T-helper 1 cell (primary cell): ENCODE measurements at regions not wholly inside any gene's neighbourhood (a gene's known extent, or its start where the extent isn't known, plus 50 kb on each side); places are given as distances from the start of the nearest gene placed in this dataset.

Experiments
- DNase-seq, 5 donors: peaks; one replicate each; pipeline ENCODE4 v3.0.0-alpha.2; 2012 to 2020

GRCh38 chr6:210778-211374 lies 81.4 kb upstream of the DUSP22 start:
- no peak for DNase-seq

- no peak for DNase-seq
Measured at GRCh38 chr6:211871-212497, 80.3 kb upstream of the DUSP22 start.

GRCh38 chr6:213284-213683 lies 79.0 kb upstream of the DUSP22 start:
- no peak for DNase-seq

- no peak for DNase-seq
Measured at GRCh38 chr6:214428-214827, 77.9 kb upstream of the DUSP22 start.

DNA sequence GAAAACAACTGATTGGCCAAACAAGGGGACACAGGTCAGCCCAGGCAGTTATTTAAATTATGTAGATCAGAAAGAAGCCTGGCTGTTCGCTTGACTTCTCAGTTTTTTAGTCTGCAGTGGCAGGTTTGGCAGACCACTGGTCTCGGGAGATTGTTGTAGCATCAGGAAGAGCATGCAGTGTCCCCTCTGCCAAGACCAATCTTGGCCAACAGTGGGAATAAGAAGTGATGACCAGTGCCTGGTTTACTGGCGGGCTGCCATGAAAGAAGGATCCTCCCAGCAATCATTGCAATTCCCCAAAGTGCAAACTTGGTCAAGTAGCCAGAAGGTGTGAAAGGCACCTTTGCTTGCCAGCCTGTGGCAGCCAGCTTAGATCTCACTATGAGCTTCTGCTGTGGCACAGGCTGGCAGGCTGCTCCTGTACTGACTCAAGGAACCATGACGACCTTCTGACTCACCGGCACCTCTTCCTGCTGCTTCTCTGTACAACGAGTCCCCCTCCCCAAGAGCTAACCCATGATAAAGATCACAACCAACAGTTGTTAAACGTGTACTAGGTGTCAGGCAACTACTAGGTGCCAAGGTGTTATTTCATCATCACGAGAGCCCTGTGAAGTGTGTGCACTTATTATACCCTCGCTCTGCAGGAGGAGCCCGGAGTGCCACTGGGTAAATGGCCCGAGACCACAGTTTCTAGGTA lies 76.8 kb upstream of the DUSP22 start:
- DNase-seq: peak in 1 of 5 donors; percentile 94

DNA sequence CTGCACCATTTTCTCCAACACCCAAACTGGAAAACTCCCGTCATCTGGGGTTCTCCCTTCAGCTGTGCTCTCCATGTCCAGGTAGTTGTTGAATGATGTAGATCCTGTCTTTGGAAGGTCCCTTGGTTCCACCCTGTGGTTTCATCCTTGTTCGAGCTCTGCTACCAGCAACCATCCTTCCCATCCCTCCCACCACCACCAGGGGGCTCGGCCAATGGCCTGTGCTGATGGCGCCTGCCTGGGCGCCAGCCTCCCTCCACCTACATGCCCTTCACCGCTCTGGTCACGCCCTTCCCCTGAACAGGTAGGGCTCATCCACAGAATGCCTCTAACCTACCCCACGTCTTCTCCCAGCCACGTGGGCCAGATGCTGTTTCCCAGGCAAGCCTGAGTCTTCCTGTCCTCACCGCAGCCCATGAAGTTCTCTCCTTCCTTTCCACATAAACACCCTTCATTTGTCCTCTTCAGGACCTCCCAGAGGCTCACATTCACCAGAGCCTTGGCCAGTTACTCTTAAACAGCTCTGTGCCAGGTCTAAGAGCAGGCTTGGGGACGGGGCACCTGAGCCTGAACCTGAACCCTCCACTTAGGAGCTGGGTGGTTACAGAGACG lies 75.1 kb upstream of the DUSP22 start:
- no peak for DNase-seq

DNA sequence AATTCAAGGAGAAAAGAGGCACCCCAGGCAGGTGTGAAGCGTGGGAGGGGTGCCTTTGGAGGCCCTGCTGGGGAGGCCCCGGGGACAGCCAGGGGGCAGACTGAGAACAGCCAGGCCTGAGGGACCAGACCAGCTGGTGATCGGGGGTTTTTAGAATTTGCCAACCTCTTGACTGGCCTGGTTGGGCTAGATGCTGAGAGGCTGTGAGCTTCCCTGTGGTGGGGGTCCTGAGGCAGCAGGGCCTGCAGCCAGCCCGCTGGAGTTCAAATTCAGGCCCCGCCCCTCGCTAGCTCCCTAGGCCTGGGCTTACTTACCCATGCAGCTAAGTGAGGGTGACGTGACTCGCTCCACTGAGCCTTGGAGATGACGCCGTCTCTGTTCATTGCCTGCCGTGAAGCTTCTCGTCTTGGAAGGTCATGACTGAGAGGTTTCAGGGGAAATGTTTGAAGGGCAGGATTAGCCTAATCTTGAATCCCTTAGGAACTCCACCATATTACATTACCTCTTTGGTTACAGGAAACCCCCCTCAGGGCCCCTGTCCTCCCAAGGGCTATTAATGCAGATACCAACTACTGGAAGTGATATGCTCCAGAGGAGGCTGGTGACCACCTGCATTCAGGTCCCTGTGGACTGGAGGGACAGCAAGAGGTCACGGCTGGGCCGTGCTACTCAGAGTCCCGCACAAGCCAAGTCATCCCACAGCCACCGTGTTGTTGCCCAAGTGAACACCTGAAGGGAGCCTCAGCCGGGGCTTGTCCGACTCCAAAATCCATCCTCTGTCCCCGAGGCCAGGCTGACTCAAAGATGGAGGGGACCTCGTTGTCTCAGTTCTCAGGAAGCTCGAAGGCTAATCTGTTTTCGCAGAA lies 73.9 kb upstream of the DUSP22 start:
- DNase-seq: no peak

DNA sequence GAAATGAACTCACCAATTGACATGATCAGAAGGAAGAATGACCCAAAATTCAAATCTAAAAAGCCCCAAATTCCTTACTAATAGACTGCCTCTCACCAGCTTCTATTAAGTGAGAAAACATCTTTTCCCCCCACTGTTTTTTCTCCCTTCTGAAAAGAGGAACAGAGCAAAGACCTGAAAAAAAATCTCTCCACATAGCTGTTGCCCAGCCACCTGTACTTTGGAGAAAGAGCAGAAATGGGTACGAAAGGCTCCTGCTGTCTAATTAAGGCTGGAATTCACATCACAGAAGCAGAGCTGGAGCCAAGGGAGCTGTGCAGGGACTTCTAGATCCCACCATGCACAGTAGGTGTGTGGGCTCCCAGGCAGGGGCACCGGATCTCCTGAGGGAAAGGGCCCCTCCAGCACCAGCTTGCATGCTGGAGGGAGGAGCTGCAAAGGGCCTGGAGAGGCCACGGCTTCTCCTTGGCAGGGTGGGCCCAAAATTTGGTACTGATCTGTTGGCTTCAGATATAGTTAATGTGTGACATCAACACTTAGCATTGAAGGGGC lies 73.2 kb upstream of the DUSP22 start:
- DNase-seq: no peak

DNA sequence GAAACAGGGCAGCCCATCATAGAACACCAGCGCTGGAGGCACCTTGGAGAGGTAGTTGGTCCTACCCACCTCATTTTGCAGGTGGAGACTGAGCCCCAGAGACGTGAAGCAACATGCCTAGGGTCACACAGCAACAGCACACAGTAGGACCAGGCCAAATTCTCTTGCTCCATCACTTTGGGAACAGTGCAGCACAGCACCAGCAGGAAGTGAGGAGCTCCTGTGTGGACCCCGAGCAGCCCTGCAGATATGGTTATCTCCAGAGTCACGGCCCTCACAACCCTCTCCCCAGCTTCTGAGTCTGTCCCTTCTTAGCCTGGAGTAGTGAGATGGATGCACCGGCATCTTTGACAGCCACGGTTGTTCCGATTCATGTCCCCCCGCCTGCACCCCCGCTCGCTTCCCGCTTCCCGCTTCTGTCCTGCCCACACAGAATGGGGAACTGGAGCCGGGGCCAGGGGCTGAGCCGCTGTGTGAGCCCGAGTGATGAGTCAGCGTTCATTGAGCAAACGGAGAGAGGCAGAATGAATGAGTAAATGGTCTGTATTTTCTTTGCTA lies 72.6 kb upstream of the DUSP22 start:
- DNase-seq: no peak

DNA sequence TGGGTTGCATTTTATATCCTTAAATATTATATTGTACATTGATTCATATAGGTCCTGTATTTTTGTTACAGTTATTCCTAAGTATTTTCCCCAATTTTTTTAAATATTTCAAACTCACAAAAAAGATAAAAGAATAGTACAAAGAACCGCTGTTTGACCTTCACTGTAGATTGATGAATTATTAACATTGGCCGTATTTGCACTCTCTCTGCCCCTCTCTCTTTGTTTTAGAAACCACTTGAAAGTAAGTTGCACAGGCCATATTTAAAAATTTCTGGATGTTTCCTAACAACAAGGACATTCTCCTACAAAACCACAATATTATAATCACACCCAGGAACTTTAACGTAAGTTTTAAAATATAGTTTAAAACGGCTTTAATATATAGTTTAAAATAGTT lies 72.0 kb upstream of the DUSP22 start:
- DNase-seq: no peak

DNA sequence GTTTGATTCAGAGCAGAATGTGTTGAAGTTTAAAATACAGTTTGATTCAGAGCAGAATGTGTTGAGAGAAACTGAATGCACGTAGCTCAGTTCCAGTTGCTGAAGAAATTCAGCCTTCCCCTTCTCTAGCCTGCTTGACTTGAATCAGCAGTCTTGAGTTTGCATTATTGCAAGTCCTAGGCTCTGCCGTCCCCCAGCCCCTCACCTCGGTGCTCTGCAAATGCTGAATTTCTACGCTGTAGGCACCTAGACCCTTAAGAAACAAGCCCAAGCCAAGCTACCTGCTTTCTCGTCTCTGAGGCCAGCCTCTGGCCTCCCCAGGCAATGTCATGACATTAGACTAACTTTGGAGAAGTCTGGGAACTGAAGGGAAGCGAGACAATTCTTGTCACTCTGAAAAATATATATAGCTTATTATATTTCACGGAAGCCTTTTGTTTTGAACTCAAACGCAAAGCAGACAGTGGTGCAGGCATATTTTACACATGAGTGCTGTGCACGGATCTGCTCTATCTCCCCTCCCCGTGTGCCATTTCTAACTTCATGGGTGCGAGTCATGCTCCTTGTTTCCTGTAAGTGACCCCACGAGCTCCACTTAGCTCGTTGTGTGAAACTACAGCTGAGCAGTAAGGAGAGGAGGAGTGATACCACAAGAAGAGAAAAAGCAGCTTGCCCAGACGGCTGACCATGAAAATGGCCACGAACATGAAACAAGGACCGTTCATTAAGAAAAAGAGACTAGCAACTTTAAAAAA lies 71.4 kb upstream of the DUSP22 start:
- DNase-seq: peak in 1 of 5 donors; percentile 75

- DNase-seq: peak in 1 of 5 donors; percentile 85
Measured at GRCh38 chr6:221531-222349, 70.5 kb upstream of the DUSP22 start.

DNA sequence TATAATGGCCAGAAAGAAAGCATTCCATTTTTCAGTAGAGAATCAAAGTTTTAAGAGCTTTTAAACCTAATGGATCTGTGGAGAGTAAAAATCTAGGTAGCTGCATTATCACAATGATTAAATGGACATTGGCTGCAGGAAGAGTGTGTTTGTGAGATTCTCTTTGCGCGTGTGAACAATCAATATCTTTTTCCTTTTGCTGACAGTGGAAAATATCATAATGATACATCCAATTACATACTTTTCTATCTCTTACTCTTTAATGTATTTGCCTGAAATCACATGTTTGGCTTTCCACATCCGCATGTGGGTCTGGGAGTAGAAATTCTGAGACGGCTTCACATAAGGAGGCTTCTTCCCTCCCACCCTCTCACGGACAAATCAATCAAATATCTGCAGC lies 69.8 kb upstream of the DUSP22 start:
- no peak for DNase-seq

DNA sequence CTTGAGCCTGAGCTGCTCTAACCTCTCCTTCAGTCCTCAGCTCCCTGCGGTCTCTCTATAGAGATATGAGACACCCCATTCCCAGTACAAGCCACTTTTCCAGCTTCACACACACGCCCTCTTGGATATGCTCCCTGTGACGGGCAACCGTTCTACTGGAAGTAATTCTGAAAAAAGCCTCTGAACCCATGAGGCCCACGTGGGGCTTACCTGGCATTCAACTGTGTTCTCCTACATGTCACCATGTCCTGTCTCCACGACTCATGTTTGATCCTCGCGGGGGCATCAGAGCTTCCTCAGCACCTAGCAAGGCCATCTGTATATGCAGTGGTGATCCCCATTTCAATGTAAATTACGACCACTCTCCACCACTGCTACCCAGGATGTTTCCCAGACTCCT lies 69.2 kb upstream of the DUSP22 start:
- DNase-seq: no peak

DNA sequence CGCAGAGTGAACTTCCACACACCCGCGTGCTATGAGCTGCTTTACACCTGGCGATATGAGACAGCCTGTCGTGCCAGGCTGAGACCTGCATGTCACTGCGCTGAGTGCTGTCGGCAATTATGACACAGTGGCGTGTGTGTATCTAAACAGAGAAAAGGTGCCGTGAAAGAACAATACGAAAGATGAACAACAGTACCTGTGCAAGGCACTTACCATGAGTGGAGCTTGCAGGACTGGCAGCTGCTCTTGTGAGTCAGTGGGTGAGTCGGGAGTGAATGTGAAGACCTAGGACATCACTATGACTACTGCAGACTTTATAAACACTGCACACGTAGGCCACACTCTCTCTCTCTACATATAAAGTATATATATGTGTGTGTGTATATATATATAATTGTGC lies 68.5 kb upstream of the DUSP22 start:
- no peak for DNase-seq

DNA sequence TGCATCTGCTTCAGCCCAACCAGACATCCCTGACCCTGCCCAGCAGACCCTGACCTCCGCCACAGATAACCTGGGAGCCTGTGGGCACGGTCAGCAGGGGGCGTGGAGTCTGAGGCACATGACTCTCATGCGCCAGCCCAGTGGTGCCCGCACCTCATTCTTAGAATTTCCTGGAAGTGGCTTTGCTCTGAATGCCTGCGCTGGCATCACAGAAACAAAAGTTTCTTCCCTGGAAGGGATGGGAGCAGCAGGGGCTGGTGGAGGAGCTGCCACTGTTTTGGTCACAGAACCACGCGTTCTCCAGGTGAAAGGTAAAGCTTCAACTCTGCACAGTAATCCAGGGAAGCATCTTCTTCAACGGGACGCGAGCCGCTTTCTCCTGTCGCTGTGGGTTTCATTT lies 67.9 kb upstream of the DUSP22 start:
- DNase-seq: peak in 1 of 5 donors; percentile 54

GRCh38 chr6:225121-225721 lies 67.1 kb upstream of the DUSP22 start:
- peak in 2 of 5 donors; percentile 16 to 91 for DNase-seq

GRCh38 chr6:225907-226306 lies 66.4 kb upstream of the DUSP22 start:
- no peak for DNase-seq

DNA sequence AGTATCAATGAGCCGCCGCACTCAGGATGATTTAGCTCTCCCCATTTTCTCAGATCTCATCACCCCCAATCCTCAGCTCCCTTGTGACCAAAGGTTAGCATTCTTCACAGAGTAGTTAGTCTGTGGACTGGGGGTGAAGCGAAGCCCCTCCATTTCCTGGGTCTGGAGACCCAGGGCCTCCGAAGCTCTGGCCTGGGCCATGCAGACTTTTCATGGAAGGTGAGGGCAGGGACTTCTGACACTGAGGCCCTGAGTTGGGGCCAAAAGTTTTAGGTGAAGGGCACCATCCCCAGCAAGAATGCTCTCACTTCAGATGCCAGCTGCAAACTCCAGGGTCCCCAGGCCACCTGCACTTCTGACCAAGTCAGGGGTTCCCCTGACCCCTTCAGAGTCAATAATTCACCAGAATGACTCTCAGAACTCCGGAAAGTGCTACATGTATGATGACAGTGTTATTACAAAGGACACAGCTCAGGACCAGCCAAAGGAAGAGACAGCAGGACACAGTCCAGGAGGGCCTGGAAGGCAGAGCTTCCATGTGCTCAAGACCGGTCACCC lies 65.7 kb upstream of the DUSP22 start:
- no peak for DNase-seq
